Hindlimb muscle (tissue), 1 donor: ENCODE measurements at regions not wholly inside any gene's neighbourhood (a gene's known extent, or its start where the extent isn't known, plus 50 kb on each side); places are given as distances from the start of the nearest gene placed in this dataset.
"Not testable (repeated sequence)": the region's sequence is repeated elsewhere in the genome, so short reads cannot be mapped to it uniquely, and the experiment has no call there.

ENCODE experiments used
- DNase-seq: peaks from one replicate; pipeline ENCODE4 v3.0.0-alpha.2; 2013

DNA sequence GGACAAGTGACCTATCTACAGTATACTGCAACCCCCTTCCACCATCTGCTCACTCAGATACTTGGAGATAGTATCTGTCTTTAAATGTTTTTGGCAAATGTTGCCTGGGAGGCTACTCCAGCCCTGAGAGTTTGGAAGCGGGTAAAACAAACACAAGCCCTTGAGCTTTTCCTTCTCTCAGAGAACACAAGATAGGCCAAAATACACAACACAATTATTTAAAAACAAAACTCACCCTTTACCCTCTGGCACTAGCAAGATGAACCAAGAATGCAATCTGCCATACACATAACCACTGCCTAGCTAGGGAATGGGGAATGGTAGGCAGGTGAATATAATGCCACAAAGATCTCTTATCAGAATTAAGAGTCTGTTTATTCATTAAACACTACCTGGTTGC, 324.7 kb upstream of the FAM47C start:
- no peak for DNase-seq

- no peak for DNase-seq
These were observed 324.1 kb upstream of the FAM47C start for GRCh38 chrX:36684053-36684452.

DNA sequence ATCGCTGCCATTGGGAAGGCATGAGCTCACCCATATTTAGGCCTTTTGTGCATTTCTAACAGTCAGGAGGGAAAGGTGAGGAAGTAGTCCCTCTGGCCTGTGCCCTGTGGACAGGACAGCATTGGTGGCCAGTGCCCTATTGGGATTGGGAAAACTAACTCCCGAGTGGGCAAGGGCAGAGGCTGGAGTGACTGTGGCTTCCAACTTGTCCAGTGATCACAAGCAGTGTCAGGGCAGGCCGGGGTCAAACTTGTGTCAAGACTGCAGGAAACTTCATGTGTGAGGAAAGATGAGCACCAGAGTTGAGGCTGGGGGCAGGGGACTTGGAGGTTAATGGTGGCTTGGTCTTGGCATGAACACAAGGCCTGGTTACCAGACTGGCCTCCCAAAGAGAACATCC, 286.2 kb upstream of the FAM47C start:
- no peak for DNase-seq

DNA sequence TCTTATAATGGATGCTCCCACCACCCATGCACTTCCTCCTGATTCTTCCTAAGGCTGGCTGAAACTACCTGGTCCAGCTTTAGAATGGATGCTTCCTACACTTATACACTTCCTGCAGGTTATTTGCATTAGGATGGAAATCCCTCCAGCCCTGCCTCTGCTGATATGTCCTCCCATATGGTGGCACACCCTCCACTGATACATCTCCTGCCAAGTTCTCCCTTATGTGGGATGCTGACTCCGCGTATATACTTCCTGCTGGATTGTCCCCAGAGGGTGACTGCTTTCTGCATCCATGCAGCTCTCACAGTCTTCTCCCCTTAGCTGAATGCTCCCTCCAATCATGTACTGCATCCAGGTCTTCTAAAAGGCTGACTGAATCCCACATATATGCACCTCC, 254.6 kb upstream of the FAM47C start:
- DNase-seq = no peak

- DNase-seq = no peak
These were observed 220.4 kb upstream of the FAM47C start for GRCh38 chrX:36787752-36788151.

GRCh38 chrX:36803151-36803550, 205.0 kb upstream of the FAM47C start:
- DNase-seq = no peak

- DNase-seq = no peak
These were observed 204.1 kb upstream of the FAM47C start for GRCh38 chrX:36804066-36804465.

DNA sequence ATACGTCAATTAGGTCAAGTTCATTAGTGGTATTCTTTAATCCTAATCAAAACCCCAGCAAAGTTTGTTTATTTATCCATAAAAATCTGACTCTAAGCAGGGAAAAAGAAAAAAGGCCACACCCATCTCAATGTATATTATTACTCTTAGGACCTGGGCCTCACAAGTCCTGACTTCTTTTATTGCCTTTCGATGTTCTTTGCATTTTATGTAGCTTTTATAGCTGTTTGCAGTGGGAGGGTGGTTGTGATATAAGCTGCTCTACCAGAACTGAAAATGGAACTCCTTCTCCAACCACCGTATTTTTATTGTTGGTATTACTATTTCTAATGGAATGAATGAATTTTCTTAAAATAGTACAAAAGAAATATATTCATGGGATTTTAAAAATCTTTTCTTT, 163.3 kb upstream of the FAM47C start:
- DNase-seq = no peak

DNA sequence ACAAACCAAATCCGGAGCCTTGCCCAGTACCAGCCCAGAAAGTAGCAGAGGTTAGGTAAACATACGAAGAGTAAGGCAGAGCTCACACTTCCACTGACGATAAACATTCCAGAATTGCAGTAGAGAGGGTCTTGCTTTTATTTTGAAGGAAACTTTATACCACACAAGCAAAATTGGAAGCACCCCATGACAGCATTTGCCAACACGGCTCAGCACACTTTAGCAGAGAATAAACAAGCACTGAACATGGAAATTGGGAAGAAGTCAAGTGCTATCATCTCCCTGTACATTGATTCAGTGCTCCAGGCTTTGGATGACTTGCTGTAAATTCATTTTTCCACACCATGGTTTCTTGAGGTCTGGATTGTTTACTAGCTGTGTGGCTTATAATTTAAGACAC, 160.7 kb upstream of the FAM47C start:
- no peak for DNase-seq

DNA sequence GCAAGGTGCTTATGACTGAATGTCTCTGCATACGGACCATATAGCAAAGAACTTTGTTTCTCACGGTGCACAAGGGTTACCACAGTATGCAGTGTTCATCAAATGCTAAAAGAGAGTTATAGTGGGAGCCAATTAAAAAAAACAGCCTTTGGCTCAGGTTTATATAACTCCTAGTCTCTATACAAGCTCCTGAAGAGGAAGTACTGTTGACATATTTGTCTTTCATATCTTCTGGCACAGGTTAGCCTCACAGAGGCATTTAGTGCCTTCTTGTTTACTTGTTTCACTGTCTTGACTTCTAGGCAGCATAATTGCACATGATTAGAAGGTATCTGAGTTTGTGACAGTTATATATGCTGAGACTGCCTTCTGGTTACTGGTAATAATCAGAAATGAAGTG, 158.8 kb upstream of the FAM47C start:
- DNase-seq = no peak

GRCh38 chrX:36856849-36857248, 151.3 kb upstream of the FAM47C start:
- no peak for DNase-seq

DNA sequence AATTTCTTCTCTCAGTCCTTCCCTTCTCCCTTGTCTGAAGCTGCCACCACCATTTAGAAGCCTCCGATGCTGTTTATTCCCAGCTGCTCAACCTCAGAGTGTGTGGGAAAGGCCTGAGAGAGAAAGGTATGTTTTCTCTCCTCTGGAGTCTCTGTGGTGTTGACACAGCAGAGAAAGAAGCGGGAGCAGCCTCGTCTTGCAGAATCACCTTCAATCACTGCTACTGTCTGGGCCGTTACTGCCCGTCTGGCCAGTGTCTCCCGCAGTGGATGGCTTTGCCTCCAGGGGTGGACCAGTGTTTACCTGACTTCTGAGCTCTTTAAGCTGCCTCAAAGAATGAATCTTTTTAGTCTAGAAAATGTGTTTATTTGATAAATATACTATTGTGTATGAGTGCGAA, 148.9 kb upstream of the FAM47C start:
- no peak for DNase-seq

DNA sequence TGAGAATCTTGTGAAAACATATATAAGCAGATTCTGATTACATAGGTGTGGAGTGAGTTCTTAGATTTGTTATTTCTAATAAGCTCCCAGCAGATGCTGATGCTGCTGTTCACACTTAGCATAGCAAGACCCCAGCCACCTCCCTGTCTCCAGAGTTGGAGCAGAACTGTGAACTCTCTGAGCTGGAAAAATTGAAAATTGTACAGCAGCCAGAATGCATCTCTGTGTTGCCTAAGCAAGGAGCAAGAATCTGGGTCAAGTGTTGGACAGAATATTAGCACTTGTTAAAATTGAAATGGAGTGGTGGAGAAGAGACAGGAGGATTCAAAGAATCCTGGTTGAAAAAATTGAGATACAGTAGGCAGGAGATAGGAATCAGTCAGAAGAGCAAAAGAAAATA, 146.6 kb upstream of the FAM47C start:
- no peak for DNase-seq

DNA sequence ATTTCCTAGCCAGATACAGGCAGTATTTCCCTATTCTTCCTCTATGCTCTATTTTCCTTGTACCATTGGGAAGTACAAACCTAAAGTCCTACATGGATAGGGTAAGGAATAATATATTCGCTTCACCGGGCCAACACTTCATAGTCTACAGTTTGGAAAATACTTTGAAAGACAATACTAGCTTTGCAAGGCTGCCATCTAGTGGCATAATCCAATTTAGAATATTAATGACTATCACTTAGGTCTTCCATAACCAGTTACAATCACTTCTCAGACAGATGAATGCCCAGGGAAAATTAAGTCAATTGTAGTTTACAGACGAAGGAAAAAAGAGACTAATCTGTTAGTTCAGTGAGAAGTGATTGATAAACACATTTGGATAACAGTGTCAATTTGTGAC, 141.0 kb upstream of the FAM47C start:
- peak; percentile 19 for DNase-seq

DNA sequence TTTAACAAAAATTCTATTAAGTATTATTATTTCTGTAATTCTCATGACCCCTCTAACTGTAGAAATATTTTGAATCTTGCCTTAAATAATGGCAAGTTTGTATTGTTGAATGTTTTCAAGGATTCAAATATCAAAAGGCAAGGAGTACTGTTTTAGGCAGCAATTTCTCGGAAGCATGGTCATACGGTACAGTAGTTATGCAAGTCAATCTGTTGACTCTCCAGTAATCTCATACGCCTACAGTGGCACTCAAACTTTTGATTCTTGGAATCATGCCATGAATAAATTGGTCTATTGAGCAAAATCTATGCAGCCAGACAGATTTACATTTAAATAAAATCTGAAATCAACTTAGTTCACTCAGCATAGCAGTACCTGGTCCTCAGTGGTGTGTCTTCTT, 139.6 kb upstream of the FAM47C start:
- DNase-seq = no peak

DNA sequence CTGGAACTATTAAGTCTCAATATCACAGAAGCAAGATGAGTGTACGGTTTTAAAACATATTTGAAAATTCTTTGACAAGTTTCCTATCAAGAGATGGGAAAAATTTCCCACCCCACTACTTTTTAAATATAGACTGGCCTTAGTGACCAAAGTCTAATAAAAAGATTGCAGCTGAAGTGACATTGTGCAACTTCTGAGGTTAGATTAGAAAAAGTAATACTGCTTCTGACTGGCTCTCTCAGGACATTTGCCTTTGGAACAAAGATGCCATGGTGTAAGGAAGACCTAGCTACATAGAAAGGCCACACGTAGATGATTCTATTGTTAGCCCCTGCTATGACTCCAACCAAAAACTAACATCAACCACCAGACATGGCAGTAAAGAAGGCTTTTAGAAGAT, 138.7 kb upstream of the FAM47C start:
- no peak for DNase-seq

GRCh38 chrX:36897690-36898089, 110.5 kb upstream of the FAM47C start:
- no peak for DNase-seq

- no peak for DNase-seq
These were observed 109.9 kb upstream of the FAM47C start for GRCh38 chrX:36898301-36898700.

DNA sequence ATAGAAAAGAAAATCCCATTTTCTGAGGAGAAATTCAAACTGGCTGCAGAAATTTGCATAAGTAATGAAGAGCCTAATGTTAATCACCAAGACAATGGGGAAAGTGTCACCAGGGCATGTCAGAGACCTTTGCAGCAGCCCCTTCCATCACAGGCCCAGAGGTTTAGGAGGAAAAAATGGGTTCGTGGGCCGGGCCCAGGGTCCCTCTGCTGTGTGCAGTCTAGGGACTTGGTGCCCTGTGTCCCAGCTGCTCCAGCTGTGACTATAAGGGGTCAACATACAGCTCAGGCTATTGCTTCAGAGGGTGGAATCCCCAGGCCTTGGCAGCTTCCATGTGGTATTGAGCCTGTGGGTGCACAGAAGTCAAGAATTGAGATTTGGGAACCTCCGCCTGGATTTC, 103.6 kb upstream of the FAM47C start:
- DNase-seq = not testable (repeated sequence)

DNA sequence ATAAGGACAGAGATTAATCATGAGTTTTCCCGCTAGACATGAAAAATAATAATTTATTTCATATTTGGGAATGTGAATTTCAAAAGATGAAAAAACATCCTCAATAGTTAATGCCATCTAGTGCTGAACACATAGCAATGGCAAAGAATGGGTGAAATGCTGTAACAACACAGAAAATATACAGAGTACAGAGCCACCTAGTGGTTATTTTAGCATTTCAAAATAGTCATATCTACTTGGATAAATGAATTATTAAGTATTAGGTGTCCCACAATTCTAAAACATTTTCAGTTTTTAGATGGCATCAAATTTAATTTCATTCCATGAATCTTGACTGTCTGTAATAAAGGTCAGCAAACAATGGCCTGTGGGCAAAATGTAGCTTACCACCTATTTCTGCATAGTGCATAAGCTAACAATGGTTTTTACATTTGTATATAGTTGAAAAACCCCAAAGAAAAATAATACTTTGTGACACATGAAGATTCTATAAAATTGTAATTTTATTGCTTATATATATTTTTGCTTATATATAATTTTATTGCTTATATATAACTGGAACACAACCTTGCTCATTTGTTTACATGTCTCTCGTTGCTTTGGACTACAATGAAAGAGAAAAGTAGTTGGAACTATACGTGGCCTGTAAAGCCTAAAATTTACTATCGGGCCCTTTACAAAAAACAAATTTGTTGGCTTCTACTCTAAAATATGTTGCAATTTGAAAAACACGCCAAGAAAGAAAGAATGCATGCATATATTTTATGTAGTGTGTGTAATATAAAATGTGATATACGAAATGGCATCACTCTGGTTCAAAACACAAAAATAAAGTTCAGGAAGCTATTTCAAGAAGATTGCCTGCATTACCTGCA, 99.1 kb upstream of the FAM47C start:
- DNase-seq = no peak

GRCh38 chrX:36909676-36910030, 98.5 kb upstream of the FAM47C start:
- no peak for DNase-seq

DNA sequence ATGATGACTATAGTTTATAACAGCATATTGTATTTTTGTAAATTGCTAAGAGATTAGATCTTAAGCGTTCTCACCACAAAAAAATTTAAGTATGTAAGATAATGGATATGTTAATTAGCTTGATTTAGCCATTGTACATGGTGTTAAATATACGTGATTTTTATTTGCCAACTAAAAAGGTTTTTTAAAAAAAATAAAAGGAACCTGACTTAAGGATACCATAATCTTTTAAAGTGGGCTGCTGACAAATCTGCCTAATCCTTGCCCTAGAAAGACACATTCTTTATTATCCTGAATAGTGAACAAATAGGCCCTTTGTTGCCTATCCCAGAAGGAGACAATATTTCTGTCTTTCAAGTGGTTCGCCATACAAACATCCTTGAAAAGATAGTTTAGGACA, 94.6 kb upstream of the FAM47C start:
- no peak for DNase-seq

- no peak for DNase-seq
These were observed 91.2 kb upstream of the FAM47C start for GRCh38 chrX:36916941-36917340.

GRCh38 chrX:36927712-36928111, 80.5 kb upstream of the FAM47C start:
- DNase-seq = no peak

DNA sequence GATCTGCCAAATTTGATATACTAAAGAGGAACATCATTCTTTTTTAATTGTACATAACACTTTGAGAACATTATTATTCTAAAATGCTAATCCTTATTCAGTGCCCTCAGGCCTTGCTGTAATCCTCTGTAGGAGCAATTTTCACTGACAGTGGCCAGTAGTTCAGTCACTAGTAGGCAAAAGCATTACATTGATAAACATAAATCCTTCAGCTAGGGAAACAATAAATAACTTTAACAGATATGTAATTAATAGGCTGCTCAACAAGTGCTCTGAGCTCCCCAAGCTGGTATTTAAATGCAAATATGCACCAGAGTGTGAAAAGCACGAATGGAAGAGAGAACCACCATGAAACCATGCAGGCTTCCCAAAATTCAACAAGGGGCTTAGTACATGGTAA, 77.7 kb upstream of the FAM47C start:
- no peak for DNase-seq
